ENCODE measurements at regions not wholly inside any gene's neighbourhood (a gene's known extent, or its start where the extent isn't known, plus 50 kb on each side); places are given as distances from the start of the nearest gene placed in this dataset.
"Not testable (repeated sequence)": the region's sequence is repeated elsewhere in the genome, so short reads cannot be mapped to it uniquely, and the experiment has no call there.

DNA sequence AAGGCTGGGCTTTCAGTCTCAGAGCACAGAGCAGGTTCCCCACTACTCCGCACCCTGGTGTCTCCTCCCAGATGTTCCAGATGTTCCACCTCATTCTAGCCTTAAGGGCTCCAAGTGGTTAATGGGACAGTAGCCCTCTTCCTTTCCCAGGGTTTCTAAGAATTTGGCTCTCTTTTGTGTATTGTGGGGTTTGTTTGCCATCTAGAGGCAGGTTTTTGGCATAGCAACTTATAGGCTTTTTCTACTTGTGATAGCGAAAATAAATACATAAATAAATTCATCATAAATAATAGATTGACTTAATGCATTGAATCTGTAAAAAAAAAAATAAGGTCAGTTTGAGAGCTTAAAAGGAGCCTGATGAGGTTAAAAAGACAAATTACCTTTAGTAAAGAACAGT lies 86.1 kb upstream of the XKR3 start:
- H3K36me3 ChIP-seq (ENCODE audit: control insufficient read depth, insufficient read depth, low read length); H3K4me3 ChIP-seq (ENCODE audit: low read depth, low read length); H3K27me3 ChIP-seq (ENCODE audit: control insufficient read depth, insufficient read depth, low read length); DNase-seq (ENCODE audit: low read depth): not testable (repeated sequence)

DNA sequence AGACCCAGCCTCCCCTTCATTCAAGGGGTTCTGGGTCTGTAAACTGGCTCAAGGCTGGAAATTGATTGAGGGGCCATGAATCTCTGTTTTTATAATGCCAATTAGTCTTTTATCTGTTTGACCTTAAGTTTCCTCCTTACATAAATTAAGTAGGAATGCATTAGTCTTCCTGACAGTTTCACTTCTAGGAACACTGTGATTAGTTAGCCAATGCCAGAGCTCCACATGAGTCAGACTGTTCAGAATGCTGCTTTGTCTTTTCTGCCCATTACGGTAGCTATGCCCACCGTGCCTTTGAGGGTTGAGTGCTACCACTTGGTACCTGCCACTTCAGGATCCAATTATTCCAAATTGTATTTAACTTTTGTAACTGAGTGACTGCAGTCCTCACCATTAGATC lies 76.8 kb upstream of the XKR3 start:
- not testable (repeated sequence) for H3K27me3 ChIP-seq (ENCODE audit: control insufficient read depth, insufficient read depth, low read length); H3K4me3 ChIP-seq (ENCODE audit: low read depth, low read length); H3K36me3 ChIP-seq (ENCODE audit: control insufficient read depth, insufficient read depth, low read length)
- DNase-seq (ENCODE audit: low read depth), result peak; percentile 35

DNA sequence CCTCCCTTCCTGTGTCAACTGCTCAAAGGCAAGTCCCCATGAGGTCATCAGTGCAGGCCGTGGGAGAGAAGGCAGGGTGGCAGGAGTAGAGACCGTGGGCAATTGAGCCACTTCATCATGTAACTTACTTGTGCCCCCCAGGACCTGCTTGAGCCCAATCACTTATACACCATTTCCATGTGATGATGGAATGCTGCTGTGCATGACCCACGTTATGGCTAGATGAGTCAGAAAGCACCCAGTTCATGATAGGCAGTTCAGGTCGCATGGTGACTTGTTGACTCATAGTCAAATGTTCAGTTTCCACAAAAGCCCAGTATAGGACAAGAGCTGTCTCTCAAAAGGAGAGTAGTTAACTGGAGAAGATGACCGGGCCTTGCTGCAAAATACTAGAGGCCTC lies 76.4 kb upstream of the XKR3 start:
- not testable (repeated sequence) for H3K4me3 ChIP-seq (ENCODE audit: low read depth, low read length); H3K36me3 ChIP-seq (ENCODE audit: control insufficient read depth, insufficient read depth, low read length); H3K27me3 ChIP-seq (ENCODE audit: control insufficient read depth, insufficient read depth, low read length)
- DNase-seq (ENCODE audit: low read depth), result peak; percentile 25

DNA sequence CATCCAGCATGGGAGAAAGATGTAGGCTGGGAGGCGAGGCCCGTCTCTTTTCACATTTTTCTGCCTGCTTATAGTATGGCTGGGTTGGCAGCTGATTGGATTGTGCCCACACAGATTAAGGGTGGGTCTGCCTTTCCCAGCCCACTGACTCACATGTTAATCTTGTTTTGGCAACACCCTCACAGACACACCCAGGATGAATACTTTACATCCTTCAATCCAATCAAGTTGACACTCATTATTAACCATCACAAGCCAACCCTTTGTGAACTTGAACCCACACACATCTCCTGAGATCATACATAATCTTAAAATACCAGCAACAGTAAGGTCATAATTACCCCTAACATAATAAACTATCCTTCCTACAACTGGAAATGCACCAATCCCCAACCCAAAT lies 74.1 kb upstream of the XKR3 start:
- not testable (repeated sequence) for H3K4me3 ChIP-seq (ENCODE audit: low read depth, low read length); DNase-seq (ENCODE audit: low read depth); H3K27me3 ChIP-seq (ENCODE audit: control insufficient read depth, insufficient read depth, low read length); H3K36me3 ChIP-seq (ENCODE audit: control insufficient read depth, insufficient read depth, low read length)

DNA sequence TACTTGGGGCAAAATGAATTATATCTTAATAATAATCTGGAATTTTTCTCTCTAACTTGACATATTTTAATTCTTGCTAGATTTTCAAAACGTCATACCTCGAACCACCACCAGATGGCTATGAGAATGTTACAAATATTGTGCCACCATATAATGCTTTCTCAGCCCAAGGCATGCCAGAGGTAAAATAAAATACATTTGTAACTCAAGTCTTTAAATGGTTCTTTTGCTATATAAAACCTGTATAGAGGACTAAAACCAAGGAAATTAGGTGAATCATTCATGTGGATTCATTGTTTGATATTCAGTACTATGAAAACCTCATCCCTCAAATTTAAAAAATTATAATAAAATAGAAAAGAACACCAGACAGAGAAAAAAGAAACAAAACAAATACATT lies 72.2 kb upstream of the XKR3 start:
- H3K27me3 ChIP-seq (ENCODE audit: control insufficient read depth, insufficient read depth, low read length); H3K4me3 ChIP-seq (ENCODE audit: low read depth, low read length); H3K36me3 ChIP-seq (ENCODE audit: control insufficient read depth, insufficient read depth, low read length); DNase-seq (ENCODE audit: low read depth): not testable (repeated sequence)

DNA sequence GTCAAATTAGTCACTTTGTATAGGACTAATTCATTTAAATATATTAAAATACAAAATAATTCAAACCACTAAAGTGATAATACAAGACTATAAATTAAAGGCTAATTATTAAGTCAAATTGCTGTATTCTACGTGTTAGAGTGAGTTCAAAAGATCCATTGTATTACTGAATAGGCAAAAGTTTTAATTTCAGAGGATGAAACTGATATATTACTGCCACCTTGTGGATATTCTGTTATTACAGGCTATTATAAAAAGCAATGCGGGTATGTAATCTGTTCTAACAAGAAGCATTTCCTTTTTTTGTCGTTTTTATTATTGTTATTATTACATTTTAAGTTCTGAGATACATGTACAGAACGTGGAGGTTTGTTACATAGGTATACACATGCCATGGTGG lies 66.7 kb upstream of the XKR3 start:
- not testable (repeated sequence) for H3K36me3 ChIP-seq (ENCODE audit: control insufficient read depth, insufficient read depth, low read length); H3K27me3 ChIP-seq (ENCODE audit: control insufficient read depth, insufficient read depth, low read length); DNase-seq (ENCODE audit: low read depth); H3K4me3 ChIP-seq (ENCODE audit: low read depth, low read length)

DNA sequence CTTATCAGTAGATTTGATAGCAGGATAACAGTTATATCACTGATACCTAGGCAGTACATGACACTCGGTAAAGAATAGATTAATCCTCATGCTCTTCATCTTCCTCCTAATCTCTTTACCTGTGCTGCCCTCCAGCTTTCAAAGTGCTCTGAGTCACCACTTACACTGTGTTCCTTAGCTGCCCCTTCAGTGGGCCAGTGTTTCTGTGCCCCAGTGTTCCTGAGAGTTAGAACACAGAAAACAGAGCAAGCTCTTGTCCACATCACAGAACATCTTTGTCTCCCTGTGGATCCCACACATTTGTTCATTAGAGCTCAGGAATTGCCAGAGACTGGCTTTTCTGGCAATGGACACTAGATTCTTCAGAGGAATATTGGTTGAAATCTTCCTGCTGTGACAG lies 51.1 kb upstream of the XKR3 start:
- not testable (repeated sequence) for H3K4me3 ChIP-seq (ENCODE audit: low read depth, low read length); DNase-seq (ENCODE audit: low read depth); H3K36me3 ChIP-seq (ENCODE audit: control insufficient read depth, insufficient read depth, low read length); H3K27me3 ChIP-seq (ENCODE audit: control insufficient read depth, insufficient read depth, low read length)

Measured in kidney epithelial cell (primary cell).